OCI-LY7 (cell line): ENCODE measurements at regions not wholly inside any gene's neighbourhood (a gene's known extent, or its start where the extent isn't known, plus 50 kb on each side); places are given as distances from the start of the nearest gene placed in this dataset.
"Not testable (repeated sequence)": the region's sequence is repeated elsewhere in the genome, so short reads cannot be mapped to it uniquely, and the experiment has no call there.

Experiments
- BruUV-seq: library from RNA; stranded (reverse); fragments of 400-500 nt; replicated peaks from 2 replicates; lab custom pipeline; 2021; lab: Mats Ljungman, UMichigan
- CTCF ChIA-PET: fragments of 300-600 bp; sonication (Branson Sonifier 250); formaldehyde crosslinking; loops from one replicate; lab custom pipeline; 2022; ENCODE audit warnings: antibody characterized with exemption; ENCODE audit not compliant: unreplicated experiment; lab: Charles Lee
- POLR2A ChIA-PET: fragments of 300-600 bp; sonication (Branson Sonifier 250); formaldehyde crosslinking; loops from one replicate; lab custom pipeline; 2022; ENCODE audit warnings: antibody characterized with exemption; lab: Charles Lee
- DNase-seq: peaks from one replicate; pipeline ENCODE4 v3.0.0-alpha.2; 2015; ENCODE audit warnings: low spot score
- H2AFZ ChIP-seq: fragments of 200-600 bp; sonication (generic), shearing (Covaris generic); 2 replicates; pipeline ENCODE4 v1.6.1; 2014; ENCODE audit warnings: mild to moderate bottlenecking, antibody characterized with exemption, low read length, moderate library complexity
- H3K27ac ChIP-seq: fragments of 200-600 bp; sonication (generic); 2 replicates; pipeline ENCODE4 v1.5.1; 2014; ENCODE audit warnings: mixed run types, low read depth, mild to moderate bottlenecking, moderate library complexity, low read length, inconsistent platforms; ENCODE audit not compliant: poor library complexity, severe bottlenecking
- H3K36me3 ChIP-seq: fragments of 200-600 bp; sonication (generic); 2 replicates; pipeline ENCODE4 v1.6.1; 2014; ENCODE audit warnings: mild to moderate bottlenecking, antibody characterized with exemption, low read length, moderate library complexity, mixed read lengths; ENCODE audit not compliant: insufficient read depth
- H3K4me1 ChIP-seq: fragments of 200-600 bp; sonication (generic); 2 replicates; pipeline ENCODE4 v1.5.1; 2014; ENCODE audit warnings: mild to moderate bottlenecking, low read length; ENCODE audit not compliant: insufficient read depth, poor library complexity, severe bottlenecking
- H3K4me2 ChIP-seq: fragments of 200-600 bp; sonication (generic); 2 replicates; pipeline ENCODE4 v1.6.1; 2014; ENCODE audit warnings: mild to moderate bottlenecking, low read length
- H3K4me3 ChIP-seq: fragments of 200-600 bp; sonication (generic); 2 replicates; pipeline ENCODE4 v1.5.1; 2014; ENCODE audit warnings: mild to moderate bottlenecking, low read depth, low read length; ENCODE audit not compliant: poor library complexity, severe bottlenecking
- H3K79me2 ChIP-seq: fragments of 200-600 bp; sonication (generic); 2 replicates; pipeline ENCODE4 v1.6.1; 2016; ENCODE audit warnings: low read depth, mild to moderate bottlenecking, low read length, moderate library complexity, mixed read lengths; ENCODE audit not compliant: insufficient read depth
- H3K9me2 ChIP-seq: fragments of 200-600 bp; sonication (generic); 2 replicates; pipeline ENCODE4 v1.6.1; 2016; ENCODE audit warnings: mild to moderate bottlenecking, low read length, mixed read lengths; ENCODE audit not compliant: insufficient read depth
- H3K9me3 ChIP-seq: fragments of 200-600 bp; sonication (generic); 2 replicates; pipeline ENCODE4 v1.6.1; 2014; ENCODE audit warnings: mild to moderate bottlenecking, mixed run types, low read length, mixed read lengths
- H4K20me1 ChIP-seq: fragments of 200-600 bp; sonication (generic); 2 replicates; pipeline ENCODE4 v1.6.1; 2014; ENCODE audit warnings: mild to moderate bottlenecking, antibody characterized with exemption, low read length, moderate library complexity, mixed read lengths; ENCODE audit not compliant: insufficient read depth
- EZH2phosphoT487 ChIP-seq: fragments of 200-600 bp; sonication (generic); IDR thresholded peaks from 2 replicates; pipeline ENCODE4 v1.6.1; 2018; ENCODE audit warnings: low read depth, borderline replicate concordance, mild to moderate bottlenecking, mixed run types, antibody characterized with exemption, low read length, moderate library complexity, mixed read lengths
- intact Hi-C: fragments of 100-400 bp; cut with micrococcal nuclease; formaldehyde crosslinking; loops from one replicate; pipeline ENCODE4 v1.10.0; 2022; ENCODE audit not compliant: unreplicated experiment
- TF ChIP-seq, protein P1 (sequence below): fragments of 200-600 bp; sonication (generic); conservative IDR thresholded peaks from 2 replicates; pipeline ENCODE4 v1.5.1; 2014; ENCODE audit warnings: mild to moderate bottlenecking, antibody characterized with exemption, low read length, moderate library complexity, mixed read lengths

GRCh38 chr10:52598936-52599335 is 173.6 kb downstream of the MBL2 start:
- DNase-seq: no peak
- no peak overlapping the region for H3K27ac ChIP-seq
- H4K20me1 ChIP-seq: no peaks in the 10 kb centered on the region
- no peaks in the 10 kb centered on the region for H3K9me3 ChIP-seq
- no TSS peak for BruUV-seq
- ChIA-PET POLR2A (no interaction called here), CTCF (no interaction called here)
- H3K36me3 ChIP-seq: no peaks in the 10 kb centered on the region
- intact Hi-C loops: no loop called here
- H3K9me2 ChIP-seq: no peaks in the 10 kb centered on the region
- H3K79me2 ChIP-seq: no peaks in the 10 kb centered on the region
- H3K4me1 ChIP-seq: no peaks in the 10 kb centered on the region
- no peak overlapping the region for H3K4me3 ChIP-seq
- H2AFZ ChIP-seq: no peak overlapping the region
- TF ChIP-seq, protein P1, sequence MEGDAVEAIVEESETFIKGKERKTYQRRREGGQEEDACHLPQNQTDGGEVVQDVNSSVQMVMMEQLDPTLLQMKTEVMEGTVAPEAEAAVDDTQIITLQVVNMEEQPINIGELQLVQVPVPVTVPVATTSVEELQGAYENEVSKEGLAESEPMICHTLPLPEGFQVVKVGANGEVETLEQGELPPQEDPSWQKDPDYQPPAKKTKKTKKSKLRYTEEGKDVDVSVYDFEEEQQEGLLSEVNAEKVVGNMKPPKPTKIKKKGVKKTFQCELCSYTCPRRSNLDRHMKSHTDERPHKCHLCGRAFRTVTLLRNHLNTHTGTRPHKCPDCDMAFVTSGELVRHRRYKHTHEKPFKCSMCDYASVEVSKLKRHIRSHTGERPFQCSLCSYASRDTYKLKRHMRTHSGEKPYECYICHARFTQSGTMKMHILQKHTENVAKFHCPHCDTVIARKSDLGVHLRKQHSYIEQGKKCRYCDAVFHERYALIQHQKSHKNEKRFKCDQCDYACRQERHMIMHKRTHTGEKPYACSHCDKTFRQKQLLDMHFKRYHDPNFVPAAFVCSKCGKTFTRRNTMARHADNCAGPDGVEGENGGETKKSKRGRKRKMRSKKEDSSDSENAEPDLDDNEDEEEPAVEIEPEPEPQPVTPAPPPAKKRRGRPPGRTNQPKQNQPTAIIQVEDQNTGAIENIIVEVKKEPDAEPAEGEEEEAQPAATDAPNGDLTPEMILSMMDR: no peak
- TF ChIP-seq EZH2phosphoT487: no peak
- no peak overlapping the region for H3K4me2 ChIP-seq

GRCh38 chr10:52599551-52600200 is 172.9 kb downstream of the MBL2 start:
- H3K4me1 ChIP-seq: no peaks in the 10 kb centered on the region

GRCh38 chr10:52604131-52604530 is 168.5 kb downstream of the MBL2 start:
- intact Hi-C loops, H3K36me3 ChIP-seq, DNase-seq, H4K20me1 ChIP-seq, BruUV-seq, H3K4me2 ChIP-seq, H3K27ac ChIP-seq, H3K9me2 ChIP-seq, H2AFZ ChIP-seq, CTCF ChIA-PET, H3K9me3 ChIP-seq, POLR2A ChIA-PET, H3K4me3 ChIP-seq, H3K4me1 ChIP-seq, H3K79me2 ChIP-seq: not testable (repeated sequence)

More at GRCh38 chr10:52599551-52600200, 172.9 kb downstream of the MBL2 start:
- Histone ChIP-seq H2AFZ (no peak overlapping the region), H3K9me2 (no peaks in the 10 kb centered on the region), H3K9me3 (no peaks in the 10 kb centered on the region), H3K27ac (no peak overlapping the region), H3K4me3 (no peak overlapping the region), H3K79me2 (no peaks in the 10 kb centered on the region), H3K4me2 (no peak overlapping the region), H3K36me3 (no peaks in the 10 kb centered on the region), H4K20me1 (no peaks in the 10 kb centered on the region)
- ChIA-PET POLR2A (interaction anchor here (0.7 kb wide), 1 partner anchor 223 kb away, joined by 3 read pairs; no protein-coding TSS in a partner anchor), CTCF (no interaction called here)
- intact Hi-C loops: no loop called here
- no peak for DNase-seq
- no TSS peak for BruUV-seq
- TF ChIP-seq, protein P1: no peak
